Stomach (tissue), 8 donors: ENCODE measurements at regions not wholly inside any gene's neighbourhood (a gene's known extent, or its start where the extent isn't known, plus 50 kb on each side); places are given as distances from the start of the nearest gene placed in this dataset.

ENCODE experiments used
- DNase-seq, 2 donors: peaks; one replicate each; pipeline versions ENCODE4 v3.0.0 to v3.0.0-alpha.2; 2013 to 2019
- H3K27ac ChIP-seq, 5 donors: fragments of 200-600 bp in 4 of 5; sonication (generic) in 4 of 5; one replicate each; pipeline ENCODE4 v1.5.1; 2013 to 2019; ENCODE audit warnings: mild to moderate bottlenecking in 1 of 5, moderate library complexity in 1 of 5
- H3K27me3 ChIP-seq, 3 donors: fragments of 200-600 bp; sonication (generic); one replicate each; pipeline ENCODE4 v1.5.1; 2017 to 2019; ENCODE audit warnings: mixed run types in 1 of 3
- H3K36me3 ChIP-seq, 4 donors: fragments of 200-600 bp; sonication (generic); 1 replicate in 3 of 4; 2 replicates in 1 of 4; pipeline ENCODE4 v1.5.1; 2016 to 2019
- H3K4me1 ChIP-seq, 4 donors: fragments of 200-600 bp; sonication (generic); one replicate each; pipeline ENCODE4 v1.5.1; 2016 to 2019
- H3K4me3 ChIP-seq, 4 donors: fragments of 200-600 bp; sonication (generic) in 3 of 4; one replicate each; pipeline ENCODE4 v1.5.1; 2016 to 2019; ENCODE audit warnings: mild to moderate bottlenecking in 1 of 4
- H3K9me3 ChIP-seq, 4 donors: fragments of 200-600 bp; sonication (generic); one replicate each; pipeline ENCODE4 v1.5.1; 2016 to 2019
- EP300 ChIP-seq: sonication (generic); formaldehyde crosslinking; IDR thresholded peaks from one replicate; pipeline ENCODE4 v1.6.1; 2017; ENCODE audit warnings: antibody characterized with exemption
- POLR2A ChIP-seq, 4 donors: fragments of 450-650 bp; IDR thresholded peaks; one replicate each; pipeline ENCODE4 v1.6.1; 2016; ENCODE audit warnings: antibody characterized with exemption in 4 of 4, control low read depth in 2 of 4, mild to moderate bottlenecking in 1 of 4, moderate library complexity in 1 of 4
- POLR2AphosphoS5 ChIP-seq, 3 donors: sonication (generic); formaldehyde crosslinking; IDR thresholded peaks; one replicate each; pipeline ENCODE4 v1.6.1; 2016; ENCODE audit warnings: antibody characterized with exemption in 3 of 3
- WGBS, 5 donors: extraction: QIAGEN DNeasy Blood & Tissue Kit in 3 of 5; methylation state at CpG; one replicate each; pipeline versions ENCODE4 v1.1.5 to v1.1.7; 2013 to 2018; 5-methylcytosine and 5-hydroxymethylcytosine counted together
- intact Hi-C: fragments of 100-400 bp; cut with DNase I; formaldehyde crosslinking; loops from one replicate; pipeline ENCODE4 v1.15.1; 2023; ENCODE audit warnings: low total_unique reads
- TF ChIP-seq, protein P1 (sequence below), 7 experiments: fragments of 450-650 bp in 4 of 7; fragments of 200-600 bp in 3 of 7; sonication (generic) in 3 of 7; IDR thresholded peaks; one replicate each; pipeline ENCODE4 v1.5.1; 2016 to 2019; ENCODE audit warnings: antibody characterized with exemption in 7 of 7, control low read depth in 2 of 7, mild to moderate bottlenecking in 1 of 7
- donor health status: healthy with polysubstance abuse.
- donor health status: Bipolar disorder and iron deficiency.
- donor health status: healthy.

DNA sequence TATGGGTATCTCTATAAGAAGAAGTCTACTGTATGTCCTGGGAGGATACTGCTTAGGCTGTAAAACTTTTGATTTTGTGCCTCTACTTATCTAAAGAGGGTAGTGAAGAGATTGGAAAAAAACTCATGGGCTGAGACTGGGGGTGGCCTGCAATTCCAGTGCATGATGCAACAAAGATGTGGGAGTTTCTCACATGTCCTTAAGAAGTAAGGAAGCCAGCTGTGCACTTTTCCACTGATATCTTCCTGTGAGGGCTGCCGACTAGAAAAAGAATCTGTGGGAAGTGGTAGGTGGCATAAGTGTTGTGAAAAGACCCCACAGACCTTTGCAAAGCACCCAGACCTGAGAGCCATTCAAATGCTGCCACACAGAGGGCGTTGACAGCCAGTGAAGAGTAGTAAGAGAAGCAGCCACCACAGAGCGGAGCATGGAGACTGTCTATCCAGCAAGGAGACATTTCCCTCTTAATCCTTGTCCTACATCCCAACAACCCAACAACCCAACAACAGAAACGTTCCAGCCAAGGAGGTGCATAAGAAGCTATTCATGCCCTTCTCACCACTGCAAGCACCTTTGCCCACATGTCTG lies 65.1 kb downstream of the PFDN4 start:
- WGBS, 5 donors = 70 to 82% (median 73%) methylated on average over 4 of the region's 4 CpGs
- Histone ChIP-seq H3K4me1 (no peaks in the 10 kb centered on the region), H3K4me3 (no peak overlapping the region), H3K9me3 (no peaks in the 10 kb centered on the region), H3K36me3 (no peaks in the 10 kb centered on the region), H3K27ac (no peak overlapping the region), H3K27me3 (no peaks in the 10 kb centered on the region)
- intact Hi-C loops = no loop called here
- no peak for DNase-seq
- TF ChIP-seq, protein P1, sequence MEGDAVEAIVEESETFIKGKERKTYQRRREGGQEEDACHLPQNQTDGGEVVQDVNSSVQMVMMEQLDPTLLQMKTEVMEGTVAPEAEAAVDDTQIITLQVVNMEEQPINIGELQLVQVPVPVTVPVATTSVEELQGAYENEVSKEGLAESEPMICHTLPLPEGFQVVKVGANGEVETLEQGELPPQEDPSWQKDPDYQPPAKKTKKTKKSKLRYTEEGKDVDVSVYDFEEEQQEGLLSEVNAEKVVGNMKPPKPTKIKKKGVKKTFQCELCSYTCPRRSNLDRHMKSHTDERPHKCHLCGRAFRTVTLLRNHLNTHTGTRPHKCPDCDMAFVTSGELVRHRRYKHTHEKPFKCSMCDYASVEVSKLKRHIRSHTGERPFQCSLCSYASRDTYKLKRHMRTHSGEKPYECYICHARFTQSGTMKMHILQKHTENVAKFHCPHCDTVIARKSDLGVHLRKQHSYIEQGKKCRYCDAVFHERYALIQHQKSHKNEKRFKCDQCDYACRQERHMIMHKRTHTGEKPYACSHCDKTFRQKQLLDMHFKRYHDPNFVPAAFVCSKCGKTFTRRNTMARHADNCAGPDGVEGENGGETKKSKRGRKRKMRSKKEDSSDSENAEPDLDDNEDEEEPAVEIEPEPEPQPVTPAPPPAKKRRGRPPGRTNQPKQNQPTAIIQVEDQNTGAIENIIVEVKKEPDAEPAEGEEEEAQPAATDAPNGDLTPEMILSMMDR (IDR thresholded peaks at IDR 0.05) = no peak
- TF ChIP-seq EP300 = no peak
- TF ChIP-seq POLR2A (IDR thresholded peaks at IDR 0.05) = no peak
- no peak for TF ChIP-seq POLR2AphosphoS5 (IDR thresholded peaks at IDR 0.05)

DNA sequence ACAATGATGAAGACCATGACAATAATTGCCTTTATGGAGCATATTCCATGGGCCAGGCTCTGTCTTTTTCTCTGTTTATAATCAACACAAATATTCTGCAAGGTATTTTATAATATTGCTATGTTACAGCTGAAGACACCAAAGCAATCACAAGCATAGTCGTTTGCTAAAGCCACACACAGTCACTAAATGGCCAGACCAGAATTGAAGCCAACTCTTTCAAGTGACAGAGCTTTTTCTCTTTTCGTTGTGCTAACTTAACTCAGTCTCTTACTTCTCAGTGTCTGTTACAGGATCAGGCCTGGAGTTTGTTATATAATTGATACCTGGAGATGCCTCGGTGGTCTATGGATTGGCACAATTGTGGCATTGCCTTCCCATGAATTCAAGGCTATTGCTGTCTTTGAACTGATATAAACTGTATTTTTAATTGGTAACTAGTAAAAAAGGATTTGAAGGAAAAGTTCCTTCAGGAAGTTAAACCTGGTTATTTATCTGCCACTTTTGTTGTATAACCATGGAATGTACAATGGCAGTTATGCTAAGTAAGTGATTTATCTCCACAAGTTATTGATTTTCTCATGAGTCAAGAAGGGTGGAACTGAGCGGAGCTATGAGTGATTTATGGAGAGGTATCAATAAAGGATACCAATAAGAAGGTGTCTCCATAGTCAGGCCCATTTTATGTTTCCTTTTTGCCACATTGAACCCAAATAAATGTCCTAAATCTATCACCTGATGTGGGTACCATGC lies 67.6 kb downstream of the PFDN4 start:
- WGBS, 5 donors = 62 to 79% (median 66%) methylated on average over 4 of the region's 4 CpGs
- intact Hi-C loops = no loop called here
- DNase-seq = no peak
- no peaks in the 10 kb centered on the region for H3K9me3 ChIP-seq
- no peak overlapping the region for H3K27ac ChIP-seq
- H3K4me1 ChIP-seq = no peaks in the 10 kb centered on the region
- no peak overlapping the region for H3K4me3 ChIP-seq
- H3K27me3 ChIP-seq = no peaks in the 10 kb centered on the region
- H3K36me3 ChIP-seq = no peaks in the 10 kb centered on the region
- no peak for TF ChIP-seq POLR2A (IDR thresholded peaks at IDR 0.05)
- TF ChIP-seq, protein P1 (IDR thresholded peaks at IDR 0.05) = no peak
- no peak for TF ChIP-seq POLR2AphosphoS5 (IDR thresholded peaks at IDR 0.05)
- TF ChIP-seq EP300 = no peak

DNA sequence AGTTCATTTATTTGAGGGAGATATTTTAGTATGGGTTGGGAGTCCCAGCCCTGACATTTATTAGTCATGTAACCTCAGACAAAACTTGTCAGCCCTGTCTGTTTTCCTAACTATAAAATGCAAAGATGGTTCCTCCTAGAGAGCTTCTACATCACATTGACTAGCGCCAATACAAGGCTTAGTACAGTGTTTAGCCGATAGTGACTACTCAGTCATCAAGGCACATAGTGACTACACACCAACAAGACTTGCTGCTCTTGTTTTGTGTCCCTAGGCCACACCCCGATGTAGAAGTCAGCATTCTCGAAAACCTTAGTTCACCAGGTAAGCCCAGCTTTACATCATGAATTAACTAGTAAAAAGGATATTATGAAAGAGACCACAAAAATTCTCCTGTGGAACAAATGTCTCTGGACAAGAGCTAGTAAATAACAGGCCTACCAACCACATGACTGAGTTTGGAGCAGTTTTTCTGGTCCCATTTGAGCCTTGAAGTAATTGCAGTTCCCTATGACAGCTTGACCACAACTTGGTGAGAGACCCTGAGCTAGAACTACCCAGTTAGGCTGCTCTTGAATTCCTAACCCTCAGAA lies 68.8 kb downstream of the PFDN4 start:
- 88 to 97% (median 93%) methylated on average over 4 of the region's 4 CpGs for WGBS, 5 donors
- intact Hi-C loops = no loop called here
- Histone ChIP-seq H3K27me3 (no peaks in the 10 kb centered on the region), H3K36me3 (no peaks in the 10 kb centered on the region), H3K4me1 (no peaks in the 10 kb centered on the region), H3K9me3 (no peaks in the 10 kb centered on the region), H3K4me3 (no peak overlapping the region), H3K27ac (no peak overlapping the region)
- TF ChIP-seq POLR2A (IDR thresholded peaks at IDR 0.05) = no peak
- no peak for DNase-seq

DNA sequence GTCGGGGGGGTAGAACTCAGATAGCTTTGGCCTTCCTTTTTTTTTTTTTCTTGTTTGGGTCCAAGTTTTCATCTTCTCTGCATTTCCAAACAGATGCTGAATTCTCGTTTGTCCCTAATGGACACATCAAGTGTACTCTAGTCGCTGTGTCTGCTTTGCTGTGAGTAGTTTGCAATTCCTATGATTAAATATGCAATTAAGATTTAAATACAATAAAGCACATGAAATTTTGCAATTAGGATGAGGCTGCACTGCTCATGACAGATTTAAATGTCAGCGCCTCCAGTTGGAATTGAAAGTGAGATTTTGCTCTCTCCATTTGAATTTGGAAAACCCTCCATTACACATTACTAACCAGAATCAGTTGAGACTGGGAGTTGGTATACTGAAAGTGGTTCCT lies 70.4 kb downstream of the PFDN4 start:
- intact Hi-C loops = no loop called here
- WGBS, 5 donors = 74 to 84% (median 82%) methylated on average over 4 of the region's 4 CpGs

More for the DNA sequence above, 70.4 kb downstream of the PFDN4 start:
- no peak for DNase-seq
- no peaks in the 10 kb centered on the region for H3K27me3 ChIP-seq
- H3K27ac ChIP-seq = no peak overlapping the region
- no peak overlapping the region for H3K4me3 ChIP-seq
- H3K4me1 ChIP-seq = no peaks in the 10 kb centered on the region
- H3K9me3 ChIP-seq = no peaks in the 10 kb centered on the region
- TF ChIP-seq, protein P1 (IDR thresholded peaks at IDR 0.05) = no peak
- TF ChIP-seq EP300 = no peak
- no peak for TF ChIP-seq POLR2AphosphoS5 (IDR thresholded peaks at IDR 0.05)
- TF ChIP-seq POLR2A (IDR thresholded peaks at IDR 0.05) = no peak
- H3K36me3 ChIP-seq = no peaks in the 10 kb centered on the region
